Neural progenitor cell (in vitro differentiated cells): ENCODE measurements at regions not wholly inside any gene's neighbourhood (a gene's known extent, or its start where the extent isn't known, plus 50 kb on each side); places are given as distances from the start of the nearest gene placed in this dataset.

Source experiments
- DNase-seq: peaks from one replicate; pipeline ENCODE4 v3.0.0-alpha.2; 2016; ENCODE audit warnings: low spot score
- H2AFZ ChIP-seq: fragments of 200-600 bp; sonication (generic); replicated peaks from 2 replicates; pipeline ENCODE4 v1.6.1; 2016; ENCODE audit warnings: antibody characterized with exemption
- H3F3A ChIP-seq: fragments of 200-600 bp; sonication (generic); 2 replicates; pipeline ENCODE4 v1.6.1; 2016; ENCODE audit warnings: antibody characterized with exemption, low read depth
- H3K27ac ChIP-seq: fragments of 200-600 bp; sonication (generic); 2 replicates; pipeline ENCODE4 v1.5.1; 2016; ENCODE audit warnings: mild to moderate bottlenecking
- H3K27me3 ChIP-seq: fragments of 200-600 bp; sonication (generic); 2 replicates; pipeline ENCODE4 v1.6.1; 2016; ENCODE audit warnings: mild to moderate bottlenecking, moderate library complexity
- H3K36me3 ChIP-seq: fragments of 200-600 bp; sonication (generic); 2 replicates; pipeline ENCODE4 v1.5.1; 2016
- H3K4me1 ChIP-seq: fragments of 200-600 bp; sonication (generic); 2 replicates; pipeline ENCODE4 v1.6.1; 2016; ENCODE audit warnings: mixed run types
- H3K4me2 ChIP-seq: fragments of 200-600 bp; sonication (generic); 2 replicates; pipeline ENCODE4 v1.6.1; 2016
- H3K4me3 ChIP-seq: fragments of 200-600 bp; sonication (generic); 2 replicates; pipeline ENCODE4 v1.5.1; 2016
- H3K79me2 ChIP-seq: fragments of 200-600 bp; sonication (generic); 2 replicates; pipeline ENCODE4 v1.6.1; 2016; ENCODE audit warnings: low read depth
- H3K9ac ChIP-seq: fragments of 200-600 bp; sonication (generic); 2 replicates; pipeline ENCODE4 v1.6.1; 2016
- H3K9me3 ChIP-seq: fragments of 200-600 bp; sonication (generic); 2 replicates; pipeline ENCODE4 v1.5.1; 2016; ENCODE audit warnings: low read depth
- H4K20me1 ChIP-seq: fragments of 200-600 bp; sonication (generic); 2 replicates; pipeline ENCODE4 v1.6.1; 2016; ENCODE audit warnings: low read depth
- H3K27ac Mint-ChIP-seq: 3 replicates; pipeline ENCODE4 v1.8.0; 2021; ENCODE audit warnings: mixed read lengths
- H3K27me3 Mint-ChIP-seq: 2 replicates; pipeline ENCODE4 v1.8.0; 2022; ENCODE audit warnings: low read depth, mild to moderate bottlenecking, inconsistent platforms, moderate library complexity, mixed read lengths; ENCODE audit not compliant: insufficient read depth
- H3K36me3 Mint-ChIP-seq: 3 replicates; pipeline ENCODE4 v1.8.0; 2021; ENCODE audit warnings: mixed read lengths
- H3K4me1 Mint-ChIP-seq: 3 replicates; pipeline ENCODE4 v1.8.0; 2021; ENCODE audit warnings: mixed read lengths
- H3K4me3 Mint-ChIP-seq: 3 replicates; pipeline ENCODE4 v1.8.0; 2021; ENCODE audit warnings: mild to moderate bottlenecking, moderate library complexity, mixed read lengths
- H3K9me3 Mint-ChIP-seq: 3 replicates; pipeline ENCODE4 v1.8.0; 2020; ENCODE audit warnings: mixed read lengths
- EZH2 ChIP-seq: fragments of 200-600 bp; sonication (generic); IDR thresholded peaks from 2 replicates; pipeline ENCODE4 v1.6.1; 2017; ENCODE audit warnings: antibody characterized with exemption, mild to moderate bottlenecking, moderate library complexity
- EZH2phosphoT487 ChIP-seq: fragments of 200-600 bp; sonication (generic); IDR thresholded peaks from 2 replicates; pipeline ENCODE4 v1.6.1; 2017; ENCODE audit warnings: antibody characterized with exemption
- TF ChIP-seq, protein P1 (sequence below): fragments of 200-600 bp; sonication (generic); IDR thresholded peaks from 2 replicates; pipeline ENCODE4 v1.5.1; 2017; ENCODE audit warnings: antibody characterized with exemption, mild to moderate bottlenecking

DNA sequence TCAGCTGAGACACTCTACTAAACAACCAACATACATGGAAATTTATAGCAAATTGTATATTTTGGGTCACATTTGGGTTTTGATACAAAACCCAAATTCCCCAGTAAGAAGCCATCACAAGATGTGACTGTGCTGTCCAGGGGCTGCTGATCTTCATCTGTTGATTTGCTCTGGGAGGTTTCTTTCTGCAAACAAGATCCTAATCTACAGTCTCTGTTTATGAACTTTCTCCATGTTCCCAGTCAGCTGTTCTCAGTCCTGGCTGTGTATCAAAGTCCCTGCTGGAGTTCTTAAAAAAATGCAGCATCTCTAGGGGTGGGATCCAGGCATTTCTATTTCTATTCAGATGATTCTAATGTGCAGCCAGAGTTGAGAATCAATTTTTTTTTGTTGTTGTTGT is 85.1 kb downstream of the ATP23 start:
- Histone ChIP-seq H3K27ac (no peak overlapping the region), H3K36me3 (no peaks in the 10 kb centered on the region), H3K4me2 (no peak overlapping the region), H3K79me2 (no peaks in the 10 kb centered on the region), H3F3A (no peaks in the 10 kb centered on the region), H4K20me1 (no peaks in the 10 kb centered on the region), H3K27me3 (no peaks in the 10 kb centered on the region), H3K9ac (no peak overlapping the region), H3K9me3 (no peaks in the 10 kb centered on the region), H3K4me1 (peaks cover 3% of the 10 kb centered on the region), H3K4me3 (no peak overlapping the region), H2AFZ (no peak overlapping the region)
- H3K36me3 Mint-ChIP-seq = no peaks in the 10 kb centered on the region
- no peaks in the 10 kb centered on the region for H3K4me1 Mint-ChIP-seq
- H3K27me3 Mint-ChIP-seq = no peaks in the 10 kb centered on the region
- peaks cover 4% of the 10 kb centered on the region for H3K9me3 Mint-ChIP-seq
- H3K4me3 Mint-ChIP-seq = no peak overlapping the region
- TF ChIP-seq EZH2phosphoT487 (no peak), EZH2 (no peak)
- TF ChIP-seq, protein P1, sequence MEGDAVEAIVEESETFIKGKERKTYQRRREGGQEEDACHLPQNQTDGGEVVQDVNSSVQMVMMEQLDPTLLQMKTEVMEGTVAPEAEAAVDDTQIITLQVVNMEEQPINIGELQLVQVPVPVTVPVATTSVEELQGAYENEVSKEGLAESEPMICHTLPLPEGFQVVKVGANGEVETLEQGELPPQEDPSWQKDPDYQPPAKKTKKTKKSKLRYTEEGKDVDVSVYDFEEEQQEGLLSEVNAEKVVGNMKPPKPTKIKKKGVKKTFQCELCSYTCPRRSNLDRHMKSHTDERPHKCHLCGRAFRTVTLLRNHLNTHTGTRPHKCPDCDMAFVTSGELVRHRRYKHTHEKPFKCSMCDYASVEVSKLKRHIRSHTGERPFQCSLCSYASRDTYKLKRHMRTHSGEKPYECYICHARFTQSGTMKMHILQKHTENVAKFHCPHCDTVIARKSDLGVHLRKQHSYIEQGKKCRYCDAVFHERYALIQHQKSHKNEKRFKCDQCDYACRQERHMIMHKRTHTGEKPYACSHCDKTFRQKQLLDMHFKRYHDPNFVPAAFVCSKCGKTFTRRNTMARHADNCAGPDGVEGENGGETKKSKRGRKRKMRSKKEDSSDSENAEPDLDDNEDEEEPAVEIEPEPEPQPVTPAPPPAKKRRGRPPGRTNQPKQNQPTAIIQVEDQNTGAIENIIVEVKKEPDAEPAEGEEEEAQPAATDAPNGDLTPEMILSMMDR = no peak
- no peak overlapping the region for H3K27ac Mint-ChIP-seq
- no peak for DNase-seq

DNA sequence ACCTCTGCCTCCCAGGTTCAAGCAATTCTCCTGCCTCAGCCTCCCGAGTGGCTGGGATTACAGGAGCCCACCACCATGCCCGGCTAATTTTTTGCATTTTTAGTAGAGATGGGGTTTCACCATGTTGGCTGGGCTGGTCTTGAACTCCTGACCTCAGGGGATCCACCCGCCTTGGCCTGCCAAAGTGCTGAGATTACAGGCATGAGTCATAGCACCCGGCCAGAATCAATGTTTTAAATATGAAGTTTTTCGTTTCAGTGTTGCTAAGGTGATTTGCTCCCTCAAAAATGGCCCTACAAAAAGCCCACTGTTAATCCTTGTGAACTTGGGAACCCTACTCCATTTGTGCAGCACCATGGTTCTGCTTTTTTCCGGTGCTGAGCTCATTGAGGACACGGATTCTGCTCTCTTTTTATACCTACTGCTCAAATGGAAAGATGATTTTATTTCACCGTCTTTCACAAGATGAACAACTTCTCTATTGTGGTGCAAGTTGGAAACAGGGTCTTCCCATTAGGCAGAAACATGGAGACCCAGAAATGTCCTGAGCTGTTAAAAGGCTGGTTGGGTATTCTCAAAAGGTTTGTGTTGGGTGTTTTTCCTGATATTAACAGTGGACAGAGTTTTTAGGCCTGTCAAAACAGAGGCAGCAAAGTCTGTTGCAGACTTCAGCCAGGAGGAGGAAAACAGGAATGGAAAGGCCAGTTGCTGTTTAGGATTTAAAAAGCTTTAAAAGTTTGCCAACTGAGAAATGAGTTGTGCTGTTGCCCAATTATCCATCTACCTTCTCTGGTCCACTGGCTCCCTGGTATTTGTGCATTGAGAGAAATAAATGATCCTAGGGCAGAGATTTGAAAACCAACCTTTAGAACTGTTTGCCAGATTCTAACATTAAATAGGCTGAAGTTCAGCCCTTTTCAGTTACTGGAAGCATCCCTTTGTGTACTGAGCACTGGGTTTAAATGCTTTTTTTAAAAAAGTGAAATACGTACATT is 85.8 kb downstream of the ATP23 start:
- DNase-seq = no peak
- H4K20me1 ChIP-seq = no peaks in the 10 kb centered on the region
- peaks cover 3% of the 10 kb centered on the region for H3K4me1 ChIP-seq
- no peak overlapping the region for H2AFZ ChIP-seq
- no peak overlapping the region for H3K4me2 ChIP-seq
- Mint-ChIP-seq H3K9me3 (peaks cover 4% of the 10 kb centered on the region), H3K36me3 (no peaks in the 10 kb centered on the region), H3K4me1 (no peaks in the 10 kb centered on the region), H3K4me3 (no peak overlapping the region), H3K27ac (no peak overlapping the region), H3K27me3 (no peaks in the 10 kb centered on the region)
- H3F3A ChIP-seq = no peaks in the 10 kb centered on the region
- H3K27me3 ChIP-seq = no peaks in the 10 kb centered on the region
- no peak overlapping the region for H3K9ac ChIP-seq
- H3K79me2 ChIP-seq = no peaks in the 10 kb centered on the region
- no peak for TF ChIP-seq EZH2
- no peak for TF ChIP-seq EZH2phosphoT487
- TF ChIP-seq, protein P1 = no peak
- no peaks in the 10 kb centered on the region for H3K9me3 ChIP-seq
- H3K4me3 ChIP-seq = no peak overlapping the region
- no peak overlapping the region for H3K27ac ChIP-seq
- no peaks in the 10 kb centered on the region for H3K36me3 ChIP-seq

DNA sequence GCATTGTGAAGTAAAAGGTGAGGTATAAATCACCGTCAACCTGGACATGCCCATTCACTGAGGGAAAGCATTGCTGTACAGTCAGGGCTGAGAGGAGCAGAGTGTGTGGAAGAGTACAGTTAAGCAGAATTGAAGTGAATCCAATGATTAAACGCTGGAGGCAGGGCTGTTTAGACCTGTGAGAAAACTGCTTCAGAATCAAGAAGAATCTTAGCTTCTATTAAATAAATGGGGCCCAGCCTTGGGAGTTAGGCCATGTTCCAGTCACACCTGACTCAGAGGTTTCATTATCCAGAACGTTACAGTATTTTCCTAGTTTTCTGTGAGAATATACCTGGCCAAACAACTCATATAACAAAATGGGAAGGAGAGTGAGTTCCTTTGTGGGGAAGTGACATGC is 86.9 kb downstream of the ATP23 start:
- Mint-ChIP-seq H3K36me3 (no peaks in the 10 kb centered on the region), H3K9me3 (peaks cover 7% of the 10 kb centered on the region), H3K4me1 (no peaks in the 10 kb centered on the region), H3K27me3 (no peaks in the 10 kb centered on the region), H3K27ac (no peak overlapping the region), H3K4me3 (no peak overlapping the region)
- DNase-seq = no peak
- Histone ChIP-seq H3K4me2 (no peak overlapping the region), H4K20me1 (no peaks in the 10 kb centered on the region), H3K27ac (no peak overlapping the region), H3K9me3 (no peaks in the 10 kb centered on the region), H3K9ac (no peak overlapping the region), H2AFZ (peak overlapping the region; percentile 34), H3K79me2 (no peaks in the 10 kb centered on the region), H3F3A (no peaks in the 10 kb centered on the region), H3K4me3 (no peak overlapping the region), H3K36me3 (no peaks in the 10 kb centered on the region), H3K4me1 (peaks cover 3% of the 10 kb centered on the region), H3K27me3 (no peaks in the 10 kb centered on the region)
- TF ChIP-seq EZH2 = no peak
- TF ChIP-seq EZH2phosphoT487 = no peak
- TF ChIP-seq, protein P1 = no peak
